EL (cell line): ENCODE measurements at regions not wholly inside any gene's neighbourhood (a gene's known extent, or its start where the extent isn't known, plus 50 kb on each side); places are given as distances from the start of the nearest gene placed in this dataset.
"Not testable (repeated sequence)": the region's sequence is repeated elsewhere in the genome, so short reads cannot be mapped to it uniquely, and the experiment has no call there.

Experiments used
- DNase-seq: peaks from one replicate; pipeline ENCODE4 v3.0.0-alpha.2; 2016

DNA sequence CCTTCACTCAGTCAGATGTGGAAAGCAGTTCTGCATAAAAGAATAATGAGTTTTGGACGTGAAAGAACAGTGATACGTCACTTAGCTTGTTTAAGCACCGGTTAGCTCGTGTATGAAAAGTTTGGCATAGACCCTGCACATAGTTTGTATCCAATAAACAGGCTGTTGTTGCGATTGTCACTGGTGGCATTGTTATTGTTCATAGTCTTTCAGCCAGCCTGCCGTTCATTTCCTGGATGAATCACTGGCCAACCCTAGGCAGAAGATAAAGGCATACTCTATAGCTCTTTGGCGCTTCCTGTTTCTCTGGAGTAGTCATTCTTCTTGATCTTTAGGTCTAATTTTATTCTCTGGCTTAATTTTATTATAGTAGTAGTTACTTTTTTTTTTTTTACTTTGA lies 57.8 kb upstream of the ANKRD30A start:
- no peak for DNase-seq

DNA sequence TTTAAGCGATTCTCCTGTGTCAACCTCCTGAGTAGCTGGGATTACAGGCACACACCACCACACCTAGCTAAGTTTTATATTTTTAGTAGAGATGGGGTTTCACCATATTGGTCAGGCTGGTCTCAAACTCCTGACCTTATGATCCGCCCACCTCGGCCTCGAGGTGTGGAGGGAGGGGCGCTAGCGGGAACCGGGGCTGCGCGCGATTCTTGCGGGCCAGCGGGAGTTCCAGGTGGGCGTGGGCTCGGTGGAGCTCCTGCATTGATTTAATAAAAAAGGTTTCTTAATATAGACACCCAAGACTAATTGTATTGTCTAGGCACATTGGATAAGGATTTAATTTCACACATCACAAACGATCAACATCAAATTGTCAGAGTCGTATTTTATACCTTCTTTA lies 63.1 kb upstream of the ANKRD30A start:
- not testable (repeated sequence) for DNase-seq

DNA sequence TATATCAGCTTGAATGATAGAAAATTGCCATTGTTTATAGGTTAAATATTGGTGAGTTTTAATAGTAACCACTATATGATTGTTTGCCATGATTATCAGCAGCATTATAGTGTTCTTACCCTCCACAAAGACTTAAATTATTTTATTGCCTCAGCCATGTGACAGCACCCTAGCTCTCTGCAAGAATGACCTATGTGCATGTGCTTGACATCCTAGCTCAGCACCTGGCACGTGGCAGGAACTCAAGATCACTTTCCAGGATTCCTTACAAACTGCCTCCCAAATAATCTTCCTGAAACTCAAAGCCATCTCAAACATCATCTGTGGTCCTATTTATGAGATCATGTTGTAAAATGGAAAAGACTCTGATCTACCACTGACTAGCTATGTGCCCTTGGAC lies 68.1 kb upstream of the ANKRD30A start:
- DNase-seq, result no peak

- DNase-seq, result no peak
Observed at GRCh38 chr10:37053476-37053875, 71.9 kb upstream of the ANKRD30A start.

DNA sequence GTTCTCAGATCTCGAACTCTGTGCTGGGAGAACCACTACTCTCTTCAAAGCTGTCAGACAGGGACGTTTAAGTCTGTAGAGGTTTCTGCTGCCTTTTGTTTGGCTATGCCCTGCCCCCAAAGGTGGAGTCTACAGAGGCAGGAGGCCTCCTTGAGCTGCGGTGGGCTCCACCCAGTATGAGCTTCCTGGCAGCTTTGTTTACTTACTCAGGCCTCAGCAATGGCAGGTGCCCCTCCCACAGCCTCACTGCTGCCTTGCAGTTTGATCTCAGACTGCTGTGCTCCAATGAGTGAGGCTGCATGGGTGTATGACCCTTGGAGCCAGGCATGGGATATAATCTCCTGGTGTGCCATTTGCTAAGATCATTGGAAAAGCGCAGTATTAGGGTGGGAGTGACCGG lies 75.4 kb upstream of the ANKRD30A start:
- not testable (repeated sequence) for DNase-seq

DNA sequence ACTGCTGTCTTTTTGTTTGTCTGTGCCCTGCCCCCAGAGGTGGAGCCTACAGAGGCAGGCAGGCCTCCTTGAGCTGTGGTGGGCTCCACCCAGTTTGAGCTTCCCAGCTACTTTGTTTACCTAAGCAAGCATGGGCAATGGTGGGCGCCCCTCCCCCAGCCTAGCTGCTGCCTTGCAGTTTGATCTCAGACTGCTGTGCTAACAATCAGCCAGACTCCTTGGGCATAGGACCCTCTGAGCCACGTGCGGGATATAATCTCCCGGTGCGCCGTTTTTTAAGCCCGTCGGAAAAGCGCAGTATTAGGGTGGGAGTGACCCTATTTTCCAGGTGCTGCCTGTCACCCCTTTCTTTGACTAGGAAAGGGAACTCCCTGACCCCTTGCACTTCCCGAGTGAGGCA lies 81.1 kb upstream of the ANKRD30A start:
- DNase-seq, result not testable (repeated sequence)

GRCh38 chr10:37035853-37036252 lies 89.5 kb upstream of the ANKRD30A start:
- no peak for DNase-seq

DNA sequence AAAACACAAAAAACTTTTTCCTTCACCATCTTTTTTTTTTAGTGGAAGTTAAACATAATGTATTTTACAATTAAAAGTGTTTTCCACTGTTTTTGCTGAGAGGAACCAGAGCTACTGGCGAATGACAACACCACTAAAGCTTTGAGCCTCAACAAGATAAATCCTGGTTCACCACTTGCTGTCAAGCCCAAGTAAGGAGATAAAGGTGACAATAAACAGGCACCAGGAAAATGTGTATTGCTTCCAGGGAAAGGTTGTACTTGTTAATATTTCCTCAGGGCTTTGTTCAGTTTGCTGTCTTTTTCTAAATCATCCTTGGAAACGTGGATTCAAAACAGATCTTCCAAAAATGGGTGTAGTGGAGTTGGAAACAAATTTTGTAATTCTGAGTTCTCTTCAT lies 109.9 kb upstream of the ANKRD30A start:
- no peak for DNase-seq

GRCh38 chr10:37010741-37011140 lies 114.7 kb upstream of the ANKRD30A start:
- no peak for DNase-seq

- DNase-seq, result not testable (repeated sequence)
Observed at GRCh38 chr10:37008276-37008675, 117.1 kb upstream of the ANKRD30A start.

DNA sequence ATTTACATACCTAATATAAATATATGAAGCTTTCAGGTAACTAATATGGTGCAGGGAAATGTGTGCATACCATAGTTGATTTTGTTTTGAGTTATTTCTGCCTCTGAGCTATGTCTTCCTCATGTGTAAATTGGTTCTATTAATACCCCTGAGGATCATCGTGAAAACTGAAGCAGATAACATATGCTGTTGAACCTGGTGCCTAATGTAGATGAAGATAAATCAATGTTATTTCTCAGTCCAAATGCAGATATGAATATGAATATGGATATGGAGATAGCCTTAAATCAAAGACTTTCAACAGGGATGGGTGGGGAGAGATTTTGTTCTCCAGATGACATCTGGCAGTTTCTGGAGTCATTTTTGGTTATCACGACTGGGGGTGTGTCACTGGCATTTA lies 122.3 kb upstream of the ANKRD30A start:
- no peak for DNase-seq

DNA sequence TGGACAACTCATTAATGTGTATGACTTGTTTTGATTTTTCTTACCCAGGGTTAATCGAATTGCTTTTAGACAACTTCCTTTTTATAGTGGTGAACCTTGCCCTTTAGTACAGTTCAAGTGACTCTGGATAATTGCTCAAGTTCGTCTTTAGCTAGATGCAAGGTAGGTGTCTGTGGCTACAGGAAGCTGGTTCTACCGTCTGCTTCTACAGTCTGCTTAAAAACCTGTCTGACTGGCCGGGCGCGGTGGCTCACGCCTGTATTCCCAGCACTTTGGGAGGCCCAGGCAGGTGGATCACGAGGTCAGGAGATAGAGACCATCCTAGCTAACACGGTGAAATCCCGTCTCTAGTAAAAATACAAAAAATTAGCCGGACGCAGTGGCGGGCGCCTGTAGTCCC lies 129.6 kb upstream of the ANKRD30A start:
- DNase-seq, result not testable (repeated sequence)

GRCh38 chr10:36994886-36995285 lies 130.5 kb upstream of the ANKRD30A start:
- no peak for DNase-seq

DNA sequence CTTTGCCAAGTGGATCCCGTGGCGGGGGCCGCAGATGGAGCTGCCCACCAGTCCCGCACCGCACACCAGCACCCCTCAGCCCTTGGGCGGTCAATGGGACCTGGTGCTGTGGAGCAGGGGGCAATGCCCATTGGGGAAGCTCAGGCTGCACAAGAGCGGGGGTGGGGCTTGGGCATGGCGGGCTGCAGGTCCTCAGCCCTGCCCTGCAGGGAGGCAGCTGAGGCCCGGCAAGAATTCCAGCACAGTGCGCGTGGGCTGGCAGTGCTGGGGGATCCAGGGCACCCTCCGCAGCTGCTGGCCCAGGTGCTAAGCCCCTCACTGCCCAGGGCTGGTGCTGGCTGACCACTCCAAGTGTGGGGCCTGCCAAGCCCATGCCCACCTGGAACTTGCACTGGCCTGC lies 136.2 kb upstream of the ANKRD30A start:
- no peak for DNase-seq

GRCh38 chr10:36946598-36946997 lies 178.8 kb upstream of the ANKRD30A start:
- no peak for DNase-seq

GRCh38 chr10:36943544-36943943 lies 181.9 kb upstream of the ANKRD30A start:
- DNase-seq, result no peak

GRCh38 chr10:36942616-36943015 lies 182.8 kb upstream of the ANKRD30A start:
- no peak for DNase-seq

- DNase-seq, result no peak
Observed at GRCh38 chr10:36903040-36903439, 222.4 kb upstream of the ANKRD30A start.

DNA sequence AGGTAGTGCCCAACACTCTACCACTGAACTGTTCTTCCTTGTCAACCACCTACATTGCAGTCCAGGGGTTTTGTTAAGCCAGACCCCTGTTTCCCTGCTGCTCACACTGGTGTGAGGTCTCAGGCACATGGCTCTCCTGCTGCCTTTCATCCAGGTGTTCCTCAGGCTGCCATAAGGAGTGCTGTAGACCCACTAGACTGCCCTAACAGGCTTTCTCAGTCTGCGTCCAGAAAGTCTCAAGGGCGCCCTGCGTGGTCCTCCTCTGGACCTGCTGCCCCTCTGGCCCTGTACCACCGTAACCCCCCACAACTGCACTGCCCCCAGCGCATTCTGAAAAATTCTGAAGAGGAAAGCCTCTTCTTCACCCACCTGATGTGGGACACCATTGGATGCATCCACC lies 225.7 kb upstream of the ANKRD30A start:
- no peak for DNase-seq

- DNase-seq, result peak; percentile 14
Observed at GRCh38 chr10:36888925-36889573, 236.3 kb upstream of the ANKRD30A start.

GRCh38 chr10:36886303-36886891 lies 239.0 kb upstream of the ANKRD30A start:
- no peak for DNase-seq

DNA sequence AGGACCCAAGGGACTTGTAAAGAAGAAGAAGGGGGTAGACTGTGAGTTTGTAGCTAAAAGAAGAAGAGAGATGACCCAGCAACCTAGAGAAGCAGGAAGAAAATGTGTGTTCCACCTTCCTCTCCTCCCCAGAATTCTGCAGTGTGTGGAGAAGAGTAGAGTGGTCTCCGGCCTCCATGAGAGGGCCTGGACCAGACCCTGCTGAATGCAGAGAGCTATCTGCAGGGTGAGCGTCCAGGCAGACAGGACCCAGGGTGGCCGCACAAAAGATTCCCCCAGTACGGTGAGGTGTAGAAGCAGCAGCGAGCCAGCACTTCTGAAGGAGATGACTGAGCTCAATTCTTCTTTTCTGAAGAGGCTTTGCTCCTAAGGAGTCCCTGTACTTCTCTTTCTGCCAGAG lies 239.7 kb upstream of the ANKRD30A start:
- DNase-seq, result no peak

DNA sequence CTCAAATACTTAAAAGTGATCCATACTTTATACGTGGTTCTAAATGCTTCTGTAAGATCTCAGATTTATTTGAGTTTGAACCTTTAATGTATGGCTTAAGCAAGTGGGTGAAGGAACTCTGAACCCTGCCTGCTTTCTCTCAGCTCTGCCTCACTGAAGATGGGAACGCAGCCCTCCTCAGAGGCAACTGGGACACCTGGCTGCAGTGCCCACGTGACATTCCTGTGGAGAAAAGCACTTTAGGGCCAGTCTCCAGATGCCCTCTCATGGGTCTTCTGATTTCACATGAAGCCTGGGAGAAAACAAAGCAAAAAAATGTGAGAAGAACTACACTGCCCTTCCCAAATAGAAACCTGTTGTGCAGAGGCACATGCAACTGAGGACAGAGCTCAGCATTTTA lies 242.6 kb upstream of the ANKRD30A start:
- no peak for DNase-seq

DNA sequence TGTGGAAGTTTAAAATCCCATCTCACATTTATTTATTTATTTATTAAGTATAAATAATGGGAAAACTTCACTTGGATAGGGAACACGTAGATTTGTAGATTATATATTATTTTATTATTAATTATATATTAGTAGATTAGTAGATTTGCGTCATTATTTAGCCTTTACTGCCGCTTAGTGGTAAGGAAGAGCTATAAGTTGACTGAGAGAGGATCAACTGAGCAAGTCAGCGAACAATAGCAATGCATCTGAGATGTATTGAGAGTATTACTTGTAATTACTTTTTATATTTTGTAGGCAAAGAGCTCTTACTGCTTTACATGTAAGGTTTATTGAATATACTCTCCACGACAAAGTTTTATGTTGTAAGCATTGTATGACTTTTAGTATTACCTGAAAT lies 244.5 kb upstream of the ANKRD30A start:
- peak; percentile 2 for DNase-seq
